ENCODE measurements at regions not wholly inside any gene's neighbourhood (a gene's known extent, or its start where the extent isn't known, plus 50 kb on each side); places are given as distances from the start of the nearest gene placed in this dataset.

- Histone ChIP-seq H3K18ac (ENCODE audit: low read length) (no peak overlapping the region), H2AK5ac (ENCODE audit: low read length) (no peak overlapping the region), H3K4ac (ENCODE audit: low read depth, low read length) (no peak overlapping the region), H2BK15ac (replicated peaks; ENCODE audit: low read depth) (no peak overlapping the region), H3K23ac (ENCODE audit: low read length) (no peak overlapping the region), H3K36me3 (ENCODE audit: control insufficient read depth, insufficient read depth, low read length) (no peaks in the 10 kb centered on the region), H3K79me1 (ENCODE audit: low read length) (no peaks in the 10 kb centered on the region), H3K27ac (ENCODE audit: low read depth, low read length) (no peak overlapping the region), H3K4me2 (ENCODE audit: low read length) (no peak overlapping the region), H3K9ac (ENCODE audit: low read length) (no peak overlapping the region), H3K27me3 (ENCODE audit: insufficient read depth, low read length, poor library complexity) (peaks cover 2% of the 10 kb centered on the region), H2BK120ac (ENCODE audit: low read depth, low read length) (no peak overlapping the region), H4K5ac (ENCODE audit: low read length) (no peak overlapping the region), H4K8ac (ENCODE audit: low read depth, low read length) (no peak overlapping the region), H3K56ac (ENCODE audit: low read length) (no peak overlapping the region), H2BK5ac (ENCODE audit: low read length) (no peak overlapping the region), H3K79me2 (ENCODE audit: control insufficient read depth, insufficient read depth, low read length) (no peaks in the 10 kb centered on the region), H3K4me1 (ENCODE audit: control insufficient read depth, low read depth, low read length) (peaks cover 8% of the 10 kb centered on the region), H3K4me3 (ENCODE audit: low read length) (no peak overlapping the region)
- 100% methylated on average over 1 of the region's 5 CpGs for WGBS (ENCODE audit: extremely low coverage, insufficient coverage, low lambda C conversion rate)
- DNase-seq, result no peak
Measured at GRCh38 chr18:23317975-23318675, 135.0 kb upstream of the RIOK3 start.

- peaks cover 6% of the 10 kb centered on the region for H3K4me1 ChIP-seq (ENCODE audit: control insufficient read depth, low read depth, low read length)
- H3K36me3 ChIP-seq (ENCODE audit: control insufficient read depth, insufficient read depth, low read length), result no peaks in the 10 kb centered on the region
- H3K56ac ChIP-seq (ENCODE audit: low read length), result no peak overlapping the region
- H3K4ac ChIP-seq (ENCODE audit: low read depth, low read length), result no peak overlapping the region
- no CpG with 5 or more reads among the region's 1 CpG for WGBS (ENCODE audit: extremely low coverage, insufficient coverage, low lambda C conversion rate)
- no peak overlapping the region for H3K27ac ChIP-seq (ENCODE audit: low read depth, low read length)
- no peak overlapping the region for H3K4me3 ChIP-seq (ENCODE audit: low read length)
- H2AK5ac ChIP-seq (ENCODE audit: low read length), result no peak overlapping the region
- H3K18ac ChIP-seq (ENCODE audit: low read length), result no peak overlapping the region
- H3K9ac ChIP-seq (ENCODE audit: low read length), result no peak overlapping the region
- H3K79me1 ChIP-seq (ENCODE audit: low read length), result no peaks in the 10 kb centered on the region
- H4K8ac ChIP-seq (ENCODE audit: low read depth, low read length), result no peak overlapping the region
- no peak overlapping the region for H2BK120ac ChIP-seq (ENCODE audit: low read depth, low read length)
- no peaks in the 10 kb centered on the region for H3K79me2 ChIP-seq (ENCODE audit: control insufficient read depth, insufficient read depth, low read length)
- H3K4me2 ChIP-seq (ENCODE audit: low read length), result no peak overlapping the region
- no peak overlapping the region for H2BK5ac ChIP-seq (ENCODE audit: low read length)
- DNase-seq, result peak; percentile 51
- no peak overlapping the region for H4K5ac ChIP-seq (ENCODE audit: low read length)
- H2BK15ac ChIP-seq (replicated peaks; ENCODE audit: low read depth), result no peak overlapping the region
- H3K27me3 ChIP-seq (ENCODE audit: insufficient read depth, low read length, poor library complexity), result peaks cover 2% of the 10 kb centered on the region
- H3K23ac ChIP-seq (ENCODE audit: low read length), result no peak overlapping the region
Measured at GRCh38 chr18:23320709-23321236, 132.3 kb upstream of the RIOK3 start.

- no peaks in the 10 kb centered on the region for H3K79me1 ChIP-seq (ENCODE audit: low read length)
- no peak overlapping the region for H4K8ac ChIP-seq (ENCODE audit: low read depth, low read length)
- WGBS (ENCODE audit: extremely low coverage, insufficient coverage, low lambda C conversion rate), result no CpG with 5 or more reads among the region's 5 CpGs
- no peak overlapping the region for H3K4ac ChIP-seq (ENCODE audit: low read depth, low read length)
- no peak overlapping the region for H4K5ac ChIP-seq (ENCODE audit: low read length)
- no peak overlapping the region for H2BK5ac ChIP-seq (ENCODE audit: low read length)
- H3K4me2 ChIP-seq (ENCODE audit: low read length), result no peak overlapping the region
- no peak overlapping the region for H3K27ac ChIP-seq (ENCODE audit: low read depth, low read length)
- H2BK15ac ChIP-seq (replicated peaks; ENCODE audit: low read depth), result no peak overlapping the region
- no peak overlapping the region for H3K56ac ChIP-seq (ENCODE audit: low read length)
- H3K36me3 ChIP-seq (ENCODE audit: control insufficient read depth, insufficient read depth, low read length), result no peaks in the 10 kb centered on the region
- H2BK120ac ChIP-seq (ENCODE audit: low read depth, low read length), result no peak overlapping the region
- no peak overlapping the region for H3K4me3 ChIP-seq (ENCODE audit: low read length)
- no peak overlapping the region for H3K9ac ChIP-seq (ENCODE audit: low read length)
- no peak for DNase-seq
- H3K27me3 ChIP-seq (ENCODE audit: insufficient read depth, low read length, poor library complexity), result peaks cover 2% of the 10 kb centered on the region
- H3K18ac ChIP-seq (ENCODE audit: low read length), result no peak overlapping the region
- H3K23ac ChIP-seq (ENCODE audit: low read length), result no peak overlapping the region
- no peak overlapping the region for H2AK5ac ChIP-seq (ENCODE audit: low read length)
- H3K4me1 ChIP-seq (ENCODE audit: control insufficient read depth, low read depth, low read length), result peaks cover 6% of the 10 kb centered on the region
- no peaks in the 10 kb centered on the region for H3K79me2 ChIP-seq (ENCODE audit: control insufficient read depth, insufficient read depth, low read length)
Measured at GRCh38 chr18:23321996-23322395, 131.1 kb upstream of the RIOK3 start.

DNA sequence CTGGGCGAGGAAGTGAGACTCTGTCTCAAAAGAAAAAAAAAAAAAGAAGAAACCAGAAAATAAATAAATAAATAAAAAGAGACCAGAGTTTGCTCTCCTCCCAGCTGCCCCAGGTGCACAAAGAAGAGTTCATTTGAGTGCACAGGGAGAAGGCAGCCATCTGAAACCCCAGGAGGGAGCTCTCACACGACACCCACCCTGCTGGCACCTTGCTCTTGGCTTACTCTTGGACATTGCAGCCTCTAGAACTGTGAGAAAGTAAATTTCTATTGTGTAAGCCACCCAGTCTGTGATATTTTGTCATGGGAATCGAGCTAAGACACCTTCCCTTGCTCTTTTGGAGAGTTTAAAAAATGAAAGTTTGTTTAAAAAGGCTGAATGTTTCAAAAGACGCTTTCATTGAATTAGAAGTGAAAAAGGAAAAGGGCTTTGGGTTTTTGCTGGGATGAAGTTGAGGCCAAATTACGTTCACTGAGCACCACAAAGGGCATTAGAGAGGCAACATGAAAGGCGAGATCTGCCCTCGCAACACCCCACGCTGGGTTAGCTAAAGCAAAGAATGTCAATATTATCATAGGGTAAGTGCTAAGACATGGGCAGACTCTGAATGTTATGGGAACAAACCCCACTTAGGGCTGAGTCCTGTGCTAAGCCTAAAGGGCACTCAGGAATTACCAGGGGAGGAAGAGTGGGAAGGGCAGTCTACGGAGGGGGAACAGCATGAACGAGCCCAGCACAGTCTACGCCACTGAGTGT, 128.9 kb upstream of the RIOK3 start:
- no peak for DNase-seq
- Histone ChIP-seq H3K27ac (ENCODE audit: low read depth, low read length) (no peak overlapping the region), H4K5ac (ENCODE audit: low read length) (no peak overlapping the region), H3K4me2 (ENCODE audit: low read length) (no peak overlapping the region), H2AK5ac (ENCODE audit: low read length) (no peak overlapping the region), H3K4me3 (ENCODE audit: low read length) (no peak overlapping the region), H3K23ac (ENCODE audit: low read length) (no peak overlapping the region), H3K36me3 (ENCODE audit: control insufficient read depth, insufficient read depth, low read length) (no peaks in the 10 kb centered on the region), H3K18ac (ENCODE audit: low read length) (no peak overlapping the region), H3K79me2 (ENCODE audit: control insufficient read depth, insufficient read depth, low read length) (no peaks in the 10 kb centered on the region), H3K4me1 (ENCODE audit: control insufficient read depth, low read depth, low read length) (peaks cover 6% of the 10 kb centered on the region), H2BK5ac (ENCODE audit: low read length) (no peak overlapping the region), H3K79me1 (ENCODE audit: low read length) (no peaks in the 10 kb centered on the region), H4K8ac (ENCODE audit: low read depth, low read length) (no peak overlapping the region), H3K56ac (ENCODE audit: low read length) (no peak overlapping the region), H2BK15ac (replicated peaks; ENCODE audit: low read depth) (no peak overlapping the region), H3K9ac (ENCODE audit: low read length) (no peak overlapping the region), H3K27me3 (ENCODE audit: insufficient read depth, low read length, poor library complexity) (peaks cover 2% of the 10 kb centered on the region), H2BK120ac (ENCODE audit: low read depth, low read length) (no peak overlapping the region), H3K4ac (ENCODE audit: low read depth, low read length) (no peak overlapping the region)
- WGBS (ENCODE audit: extremely low coverage, insufficient coverage, low lambda C conversion rate), result no CpG with 5 or more reads among the region's 11 CpGs

DNA sequence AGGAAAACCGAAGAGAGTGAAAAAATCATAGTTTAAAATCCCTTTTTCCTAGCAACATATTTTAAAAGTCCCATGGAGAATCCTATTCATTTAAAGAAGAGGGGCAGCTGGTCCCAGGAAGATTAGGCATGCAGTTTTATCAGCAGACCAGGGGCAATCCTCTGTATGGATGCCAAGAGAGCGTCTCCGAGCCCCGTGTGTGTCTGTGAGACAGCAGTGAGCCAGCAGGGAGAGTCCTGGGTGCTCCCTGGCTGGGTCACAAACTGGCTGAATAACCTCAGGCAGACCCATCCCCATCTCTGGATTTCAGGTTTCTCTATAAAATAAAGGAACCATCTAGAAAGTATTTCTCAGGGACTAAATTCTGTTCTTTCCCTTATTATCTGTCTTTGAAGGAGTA, 128.2 kb upstream of the RIOK3 start:
- H3K9ac ChIP-seq (ENCODE audit: low read length), result no peak overlapping the region
- no peak overlapping the region for H4K8ac ChIP-seq (ENCODE audit: low read depth, low read length)
- H3K79me2 ChIP-seq (ENCODE audit: control insufficient read depth, insufficient read depth, low read length), result no peaks in the 10 kb centered on the region
- H3K23ac ChIP-seq (ENCODE audit: low read length), result no peak overlapping the region
- no peak overlapping the region for H4K5ac ChIP-seq (ENCODE audit: low read length)
- WGBS (ENCODE audit: extremely low coverage, insufficient coverage, low lambda C conversion rate), result no CpG with 5 or more reads among the region's 4 CpGs
- H3K4me3 ChIP-seq (ENCODE audit: low read length), result no peak overlapping the region
- H3K4me2 ChIP-seq (ENCODE audit: low read length), result no peak overlapping the region
- no peak overlapping the region for H2AK5ac ChIP-seq (ENCODE audit: low read length)
- H2BK5ac ChIP-seq (ENCODE audit: low read length), result no peak overlapping the region
- H3K4ac ChIP-seq (ENCODE audit: low read depth, low read length), result no peak overlapping the region
- no peaks in the 10 kb centered on the region for H3K36me3 ChIP-seq (ENCODE audit: control insufficient read depth, insufficient read depth, low read length)
- H3K27ac ChIP-seq (ENCODE audit: low read depth, low read length), result no peak overlapping the region
- H3K18ac ChIP-seq (ENCODE audit: low read length), result no peak overlapping the region
- no peak overlapping the region for H2BK15ac ChIP-seq (replicated peaks; ENCODE audit: low read depth)
- H3K79me1 ChIP-seq (ENCODE audit: low read length), result no peaks in the 10 kb centered on the region
- H2BK120ac ChIP-seq (ENCODE audit: low read depth, low read length), result no peak overlapping the region
- H3K27me3 ChIP-seq (ENCODE audit: insufficient read depth, low read length, poor library complexity), result peaks cover 2% of the 10 kb centered on the region
- peaks cover 6% of the 10 kb centered on the region for H3K4me1 ChIP-seq (ENCODE audit: control insufficient read depth, low read depth, low read length)
- no peak overlapping the region for H3K56ac ChIP-seq (ENCODE audit: low read length)
- no peak for DNase-seq

Data from mesendoderm (in vitro differentiated cells).